ENCODE measurements at regions not wholly inside any gene's neighbourhood (a gene's known extent, or its start where the extent isn't known, plus 50 kb on each side); places are given as distances from the start of the nearest gene placed in this dataset.

- no peaks in the 10 kb centered on the region; the same call in 1 of the 2 replicates for H3F3A ChIP-seq (ENCODE audit: insufficient read depth)
- no peaks in the 10 kb centered on the region for H3K9me3 ChIP-seq (ENCODE audit: insufficient read depth, low read length)
- H3K79me2 ChIP-seq (ENCODE audit: insufficient read depth, low read length) = peaks cover 9% of the 10 kb centered on the region
- peak overlapping the region; percentile 68; the same call in 1 of the 2 replicates for H3K9ac ChIP-seq (ENCODE audit: low read length)
- peak overlapping the region; percentile 76 for H3K4me3 ChIP-seq (ENCODE audit: insufficient read depth, low read length, poor library complexity, severe bottlenecking)
- H3K27ac ChIP-seq (ENCODE audit: low read depth, low read length) = no peak overlapping the region
- TF ChIP-seq EZH2phosphoT487 (conservative IDR thresholded peaks at IDR 0.05; ENCODE audit: low read length) (no peak), CTCF (IDR thresholded peaks at IDR 0.05; ENCODE audit: insufficient read depth, low read length, poor library complexity, severe bottlenecking) (no peak)
- H3K9me2 ChIP-seq (replicated peaks; ENCODE audit: insufficient read depth, low read length) = no peaks in the 10 kb centered on the region
- H4K20me1 ChIP-seq (ENCODE audit: low read depth, low read length) = no peaks in the 10 kb centered on the region
- peaks cover 14% of the 10 kb centered on the region for H3K36me3 ChIP-seq (ENCODE audit: low read length)
- H3K27me3 ChIP-seq (ENCODE audit: low read length) = no peaks in the 10 kb centered on the region
- peak overlapping the region; percentile 91 for H3K4me2 ChIP-seq (ENCODE audit: low read depth, low read length, poor library complexity, severe bottlenecking)
- H2AFZ ChIP-seq (ENCODE audit: low read depth, low read length, severe bottlenecking) = no peak overlapping the region
These were observed 381.7 kb downstream of the ZFHX3 start for GRCh38 chr16:72666267-72666666.

GRCh38 chr16:72665701-72666100 is 382.2 kb downstream of the ZFHX3 start:
- H3K36me3 ChIP-seq (ENCODE audit: low read length) = peaks cover 10% of the 10 kb centered on the region
- H4K20me1 ChIP-seq (ENCODE audit: low read depth, low read length) = no peaks in the 10 kb centered on the region
- H3F3A ChIP-seq (ENCODE audit: insufficient read depth) = no peaks in the 10 kb centered on the region; the same call in 1 of the 2 replicates
- H3K27ac ChIP-seq (ENCODE audit: low read depth, low read length) = 0 out of 2 replicates have a peak overlapping the region, but pooled peaks have one; percentile 33
- H3K4me2 ChIP-seq (ENCODE audit: low read depth, low read length, poor library complexity, severe bottlenecking) = peak overlapping the region; percentile 91
- H3K9ac ChIP-seq (ENCODE audit: low read length) = peak overlapping the region; percentile 68
- H3K9me3 ChIP-seq (ENCODE audit: insufficient read depth, low read length) = no peaks in the 10 kb centered on the region
- H3K4me3 ChIP-seq (ENCODE audit: insufficient read depth, low read length, poor library complexity, severe bottlenecking) = peak overlapping the region; percentile 76
- peaks cover 14% of the 10 kb centered on the region for H3K79me2 ChIP-seq (ENCODE audit: insufficient read depth, low read length)
- TF ChIP-seq CTCF (IDR thresholded peaks at IDR 0.05; ENCODE audit: insufficient read depth, low read length, poor library complexity, severe bottlenecking) (no peak), EZH2phosphoT487 (conservative IDR thresholded peaks at IDR 0.05; ENCODE audit: low read length) (no peak)
- no peaks in the 10 kb centered on the region for H3K9me2 ChIP-seq (replicated peaks; ENCODE audit: insufficient read depth, low read length)
- H2AFZ ChIP-seq (ENCODE audit: low read depth, low read length, severe bottlenecking) = peak overlapping the region; percentile 71
- no peaks in the 10 kb centered on the region for H3K27me3 ChIP-seq (ENCODE audit: low read length)

GRCh38 chr16:72664509-72665408 is 383.2 kb downstream of the ZFHX3 start:
- peaks cover 5% of the 10 kb centered on the region; the same call in 1 of the 2 replicates for H3K36me3 ChIP-seq (ENCODE audit: low read length)
- H3K27me3 ChIP-seq (ENCODE audit: low read length) = no peaks in the 10 kb centered on the region
- H3K9me2 ChIP-seq (replicated peaks; ENCODE audit: insufficient read depth, low read length) = no peaks in the 10 kb centered on the region
- TF ChIP-seq EZH2phosphoT487 (conservative IDR thresholded peaks at IDR 0.05; ENCODE audit: low read length) (no peak), CTCF (IDR thresholded peaks at IDR 0.05; ENCODE audit: insufficient read depth, low read length, poor library complexity, severe bottlenecking) (no peak)
- H4K20me1 ChIP-seq (ENCODE audit: low read depth, low read length) = no peaks in the 10 kb centered on the region
- peak overlapping the region; percentile 68 for H3K9ac ChIP-seq (ENCODE audit: low read length)
- H3K4me3 ChIP-seq (ENCODE audit: insufficient read depth, low read length, poor library complexity, severe bottlenecking) = peak overlapping the region; percentile 76
- H3K4me2 ChIP-seq (ENCODE audit: low read depth, low read length, poor library complexity, severe bottlenecking) = peak overlapping the region; percentile 91
- no peaks in the 10 kb centered on the region for H3K9me3 ChIP-seq (ENCODE audit: insufficient read depth, low read length)
- peaks cover 22% of the 10 kb centered on the region for H3K79me2 ChIP-seq (ENCODE audit: insufficient read depth, low read length)
- peak overlapping the region; percentile 79 for H2AFZ ChIP-seq (ENCODE audit: low read depth, low read length, severe bottlenecking)
- H3K27ac ChIP-seq (ENCODE audit: low read depth, low read length) = peak overlapping the region; percentile 65
- H3F3A ChIP-seq (ENCODE audit: insufficient read depth) = no peaks in the 10 kb centered on the region; the same call in 1 of the 2 replicates
